ENCODE measurements at regions not wholly inside any gene's neighbourhood (a gene's known extent, or its start where the extent isn't known, plus 50 kb on each side); places are given as distances from the start of the nearest gene placed in this dataset.

- DNase-seq (ENCODE audit: low read depth) = peak; percentile 68
Measured at GRCh38 chr7:93015779-93016481, 101.8 kb downstream of the SAMD9 start.

GRCh38 chr7:93015101-93015778 is 102.5 kb downstream of the SAMD9 start:
- peak; percentile 52 for DNase-seq (ENCODE audit: low read depth)

GRCh38 chr7:93014410-93014809 is 103.4 kb downstream of the SAMD9 start:
- no peak for DNase-seq (ENCODE audit: low read depth)

GRCh38 chr7:93013446-93014061 is 104.2 kb downstream of the SAMD9 start:
- DNase-seq (ENCODE audit: low read depth) = no peak

- peak; percentile 99 for DNase-seq (ENCODE audit: low read depth)
Measured at GRCh38 chr7:93011351-93012294, 106.2 kb downstream of the SAMD9 start.

GRCh38 chr7:93008833-93009232 is 108.9 kb downstream of the SAMD9 start:
- DNase-seq (ENCODE audit: low read depth) = no peak

GRCh38 chr7:93006480-93007095 is 111.2 kb downstream of the SAMD9 start:
- DNase-seq (ENCODE audit: low read depth) = no peak

- DNase-seq (ENCODE audit: low read depth) = no peak
Measured at GRCh38 chr7:93004906-93005305, 112.9 kb downstream of the SAMD9 start.

GRCh38 chr7:92997719-92998118 is 120.1 kb downstream of the SAMD9 start:
- no peak for DNase-seq (ENCODE audit: low read depth)

GRCh38 chr7:92997152-92997551 is 120.6 kb downstream of the SAMD9 start:
- no peak for DNase-seq (ENCODE audit: low read depth)

GRCh38 chr7:92994901-92995300 is 122.9 kb downstream of the SAMD9 start:
- DNase-seq (ENCODE audit: low read depth) = no peak

GRCh38 chr7:92992932-92993331 is 124.8 kb downstream of the SAMD9 start:
- DNase-seq (ENCODE audit: low read depth) = no peak

GRCh38 chr7:92992483-92992882 is 125.3 kb downstream of the SAMD9 start:
- no peak for DNase-seq (ENCODE audit: low read depth)

GRCh38 chr7:92991190-92991589 is 126.6 kb downstream of the SAMD9 start:
- DNase-seq (ENCODE audit: low read depth) = no peak

GRCh38 chr7:92988941-92989545 is 128.7 kb downstream of the SAMD9 start:
- DNase-seq (ENCODE audit: low read depth) = no peak

- DNase-seq (ENCODE audit: low read depth) = peak; percentile 79
Measured at GRCh38 chr7:92988051-92988450, 129.7 kb downstream of the SAMD9 start.

GRCh38 chr7:92987538-92987937 is 130.2 kb downstream of the SAMD9 start:
- no peak for DNase-seq (ENCODE audit: low read depth)

GRCh38 chr7:92987095-92987494 is 130.7 kb downstream of the SAMD9 start:
- DNase-seq (ENCODE audit: low read depth) = peak; percentile 47

- DNase-seq (ENCODE audit: low read depth) = no peak
Measured at GRCh38 chr7:92982928-92983327, 134.9 kb downstream of the SAMD9 start.

GRCh38 chr7:92976931-92977330 is 140.6 kb upstream of the CDK6 start:
- no peak for DNase-seq (ENCODE audit: low read depth)

GRCh38 chr7:92973974-92974373 is 137.6 kb upstream of the CDK6 start:
- peak; percentile 48 for DNase-seq (ENCODE audit: low read depth)

Data from amniotic epithelial cell (primary cell).